GM12874 (cell line): ENCODE measurements at regions not wholly inside any gene's neighbourhood (a gene's known extent, or its start where the extent isn't known, plus 50 kb on each side); places are given as distances from the start of the nearest gene placed in this dataset.

Experiments used
- CTCF ChIP-seq: IDR thresholded peaks from 2 replicates; pipeline ENCODE4 v1.5.1; 2011; ENCODE audit warnings: low read depth, mild to moderate bottlenecking, control low read depth, low read length, moderate library complexity; ENCODE audit not compliant: insufficient read depth

- TF ChIP-seq CTCF = no peak
Measured at GRCh38 chr3:31291818-31292217, 240.9 kb upstream of the STT3B start.

- no peak for TF ChIP-seq CTCF
Measured at GRCh38 chr3:31294430-31295149, 238.1 kb upstream of the STT3B start.

GRCh38 chr3:31295150-31295765, 237.5 kb upstream of the STT3B start:
- no peak for TF ChIP-seq CTCF

- TF ChIP-seq CTCF = no peak
Measured at GRCh38 chr3:31297726-31298298, 234.9 kb upstream of the STT3B start.

GRCh38 chr3:31300456-31301443, 232.0 kb upstream of the STT3B start:
- TF ChIP-seq CTCF = no peak

GRCh38 chr3:31302343-31302742, 230.4 kb upstream of the STT3B start:
- TF ChIP-seq CTCF = no peak

- TF ChIP-seq CTCF = no peak
Measured at GRCh38 chr3:31305340-31305739, 227.4 kb upstream of the STT3B start.
